ENCODE measurements at regions not wholly inside any gene's neighbourhood (a gene's known extent, or its start where the extent isn't known, plus 50 kb on each side); places are given as distances from the start of the nearest gene placed in this dataset.

- Histone ChIP-seq H3K27ac (ENCODE audit: control insufficient read depth, insufficient read depth, low read length) (no peak overlapping the region), H3K4me2 (ENCODE audit: control insufficient read depth, extremely low read depth, insufficient read depth, low read depth, low read length) (no peak overlapping the region), H3K9me1 (ENCODE audit: control insufficient read depth, extremely low read depth, insufficient read depth, low read length) (no peaks in the 10 kb centered on the region), H3K9ac (ENCODE audit: control insufficient read depth, extremely low read depth, insufficient read depth, low read length) (no peak overlapping the region), H3K4me3 (ENCODE audit: control insufficient read depth in 2 of 3, extremely low read depth in 1 of 3, insufficient read depth in 2 of 3, low read depth in 1 of 3, low read length in 3 of 3) (no peak overlapping the region), H3K27me3 (ENCODE audit: control insufficient read depth, extremely low read depth, insufficient read depth, low read length) (no peaks in the 10 kb centered on the region), H3K4me1 (ENCODE audit: control insufficient read depth, extremely low read depth, insufficient read depth, low read length) (no peaks in the 10 kb centered on the region), H2AFZ (ENCODE audit: control insufficient read depth, low read length) (no peak overlapping the region), H3K36me3 (ENCODE audit: control insufficient read depth in 2 of 2, extremely low read depth in 1 of 2, insufficient read depth in 2 of 2, low read length in 2 of 2) (no peaks in the 10 kb centered on the region), H3K79me2 (ENCODE audit: control insufficient read depth, insufficient read depth, low read length) (no peaks in the 10 kb centered on the region), H3K9me3 (ENCODE audit: control insufficient read depth, low read depth, low read length) (no peaks in the 10 kb centered on the region), H4K20me1 (ENCODE audit: control insufficient read depth, extremely low read depth, insufficient read depth, low read length) (no peaks in the 10 kb centered on the region)
- TF ChIP-seq EZH2 (IDR thresholded peaks at IDR 0.05; ENCODE audit: low read length), result no peak
- TF ChIP-seq CTCF (optimal IDR thresholded peaks at IDR 0.05 in 1 of 3, IDR thresholded peaks at IDR 0.05 in 1 of 3, conservative IDR thresholded peaks at IDR 0.05 in 1 of 3; ENCODE audit: extremely low read depth in 1 of 3, insufficient read depth in 2 of 3, low read length in 3 of 3), result no peak
- FAIRE-seq, result no peak
- dilution Hi-C loops (cut with MboI; ENCODE audit: extremely low pct_ligation_motif_present, low sequenced_read_pairs), result no loop called here
- DNase-seq (ENCODE audit: low read depth, low spot score), result no peak
These were observed 712.9 kb downstream of the NSUN3 start for GRCh38 chr3:94775746-94776145.

- H3K27me3 ChIP-seq (ENCODE audit: control insufficient read depth, extremely low read depth, insufficient read depth, low read length), result no peaks in the 10 kb centered on the region
- H3K4me2 ChIP-seq (ENCODE audit: control insufficient read depth, extremely low read depth, insufficient read depth, low read depth, low read length), result no peak overlapping the region
- H3K4me3 ChIP-seq (ENCODE audit: control insufficient read depth in 2 of 3, extremely low read depth in 1 of 3, insufficient read depth in 2 of 3, low read depth in 1 of 3, low read length in 3 of 3), result no peak overlapping the region
- no peaks in the 10 kb centered on the region for H3K79me2 ChIP-seq (ENCODE audit: control insufficient read depth, insufficient read depth, low read length)
- no peak overlapping the region for H3K9ac ChIP-seq (ENCODE audit: control insufficient read depth, extremely low read depth, insufficient read depth, low read length)
- dilution Hi-C loops (cut with MboI; ENCODE audit: extremely low pct_ligation_motif_present, low sequenced_read_pairs), result no loop called here
- H3K36me3 ChIP-seq (ENCODE audit: control insufficient read depth in 2 of 2, extremely low read depth in 1 of 2, insufficient read depth in 2 of 2, low read length in 2 of 2), result no peaks in the 10 kb centered on the region
- no peaks in the 10 kb centered on the region for H4K20me1 ChIP-seq (ENCODE audit: control insufficient read depth, extremely low read depth, insufficient read depth, low read length)
- FAIRE-seq, result no peak
- H3K4me1 ChIP-seq (ENCODE audit: control insufficient read depth, extremely low read depth, insufficient read depth, low read length), result no peaks in the 10 kb centered on the region
- no peak overlapping the region for H3K27ac ChIP-seq (ENCODE audit: control insufficient read depth, insufficient read depth, low read length)
- no peak for DNase-seq (ENCODE audit: low read depth, low spot score)
- H3K9me3 ChIP-seq (ENCODE audit: control insufficient read depth, low read depth, low read length), result no peaks in the 10 kb centered on the region
- no peak for TF ChIP-seq CTCF (optimal IDR thresholded peaks at IDR 0.05 in 1 of 3, IDR thresholded peaks at IDR 0.05 in 1 of 3, conservative IDR thresholded peaks at IDR 0.05 in 1 of 3; ENCODE audit: extremely low read depth in 1 of 3, insufficient read depth in 2 of 3, low read length in 3 of 3)
- TF ChIP-seq EZH2 (IDR thresholded peaks at IDR 0.05; ENCODE audit: low read length), result no peak
- no peak overlapping the region for H2AFZ ChIP-seq (ENCODE audit: control insufficient read depth, low read length)
- H3K9me1 ChIP-seq (ENCODE audit: control insufficient read depth, extremely low read depth, insufficient read depth, low read length), result no peaks in the 10 kb centered on the region
These were observed 713.6 kb downstream of the NSUN3 start for GRCh38 chr3:94776401-94776915.

Measured in keratinocyte (primary cell).